ENCODE measurements at regions not wholly inside any gene's neighbourhood (a gene's known extent, or its start where the extent isn't known, plus 50 kb on each side); places are given as distances from the start of the nearest gene placed in this dataset.
A peak's percentile ranks its signal among the peaks of the same experiment; 100 is the strongest.

DNA sequence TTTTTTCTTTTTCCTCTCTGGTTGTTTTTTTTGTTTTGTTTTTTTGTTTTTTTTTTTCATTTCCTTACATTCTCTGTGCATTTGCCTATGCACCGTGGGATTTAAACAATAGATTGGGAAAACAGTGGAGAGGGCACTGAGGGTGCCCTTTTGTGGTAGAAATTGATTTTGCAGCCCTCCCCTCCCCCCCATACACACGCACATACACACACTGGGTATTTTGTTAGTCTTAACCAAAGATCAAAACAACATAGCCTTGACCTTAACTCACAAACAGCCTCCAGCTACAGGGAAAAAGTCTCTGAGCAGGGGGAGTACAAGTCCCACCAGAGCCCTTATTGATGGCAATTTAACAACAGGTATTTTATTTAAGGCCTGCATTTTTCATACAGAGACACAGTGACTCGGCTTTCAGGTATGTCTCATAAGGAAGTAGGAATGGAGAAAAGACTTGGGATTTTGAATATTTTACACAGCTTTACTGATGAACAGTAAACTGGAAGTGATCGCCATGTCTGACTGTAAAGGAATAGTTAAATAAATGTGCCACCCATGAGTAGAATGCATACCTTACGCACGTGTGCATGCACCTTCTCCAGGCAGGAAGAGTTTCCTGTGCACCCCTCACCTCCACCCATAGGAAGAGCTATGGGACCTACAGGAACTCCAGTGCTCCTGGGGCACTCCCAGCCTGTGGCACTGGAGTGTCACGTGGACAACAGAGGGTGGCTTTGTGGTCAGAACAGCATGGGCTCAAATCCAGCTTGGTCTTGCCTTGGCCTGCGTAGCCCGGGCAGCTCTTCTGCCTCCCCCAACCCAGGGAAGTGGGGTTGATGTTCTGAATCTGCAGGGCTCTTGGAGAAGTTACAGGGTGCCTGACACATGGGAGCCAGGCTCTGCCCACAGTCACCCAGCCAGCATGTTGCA, 266.4 kb downstream of the ANAPC1 start:
- no peak overlapping the region for H3K9ac ChIP-seq (ENCODE audit: insufficient read depth in 1 of 2, low read length in 2 of 2)
- no peak for DNase-seq

GRCh38 chr2:111618226-111618977, 265.6 kb downstream of the ANAPC1 start:
- no peak for TF ChIP-seq CTCF (IDR thresholded peaks at IDR 0.05; ENCODE audit: control extremely low read depth, extremely low read depth)
- no peaks in the 10 kb centered on the region for H3K36me3 ChIP-seq (ENCODE audit: control insufficient read depth in 4 of 4, insufficient read depth in 4 of 4, low read length in 4 of 4)
- no peaks in the 10 kb centered on the region for H3K27me3 ChIP-seq (ENCODE audit: control insufficient read depth in 3 of 3, insufficient read depth in 3 of 3, low read length in 2 of 3)
- WGBS, 2 donors: 62 to 65% methylated on average over 16 of the region's 16 CpGs
- no peak for ATAC-seq (ENCODE audit: insufficient read depth, low FRiP score)
- H3K27ac ChIP-seq (ENCODE audit: low read depth in 1 of 2, low read length in 1 of 2): peak overlapping the region in 1 of 2 donors; percentile 7
- peaks cover 0 to 14% (median 4%) of the 10 kb centered on the region in 5 donors for H3K4me1 ChIP-seq (ENCODE audit: control insufficient read depth in 5 of 5, insufficient read depth in 5 of 5, low read length in 5 of 5)
- H3K9ac ChIP-seq (ENCODE audit: insufficient read depth in 1 of 2, low read length in 2 of 2): no peak overlapping the region
- H3K9me3 ChIP-seq (ENCODE audit: control insufficient read depth in 4 of 4, insufficient read depth in 3 of 4, low read length in 3 of 4): no peaks in the 10 kb centered on the region
- DNase-seq: peak in 2 of 3 donors; percentile 58 to 66
- H3K4me3 ChIP-seq: no peak overlapping the region

More for the DNA sequence above, 266.4 kb downstream of the ANAPC1 start:
- Histone ChIP-seq H3K27me3 (ENCODE audit: control insufficient read depth in 3 of 3, insufficient read depth in 3 of 3, low read length in 2 of 3) (no peaks in the 10 kb centered on the region), H3K9me3 (ENCODE audit: control insufficient read depth in 4 of 4, insufficient read depth in 3 of 4, low read length in 3 of 4) (no peaks in the 10 kb centered on the region), H3K4me3 (no peak overlapping the region), H3K27ac (ENCODE audit: low read depth in 1 of 2, low read length in 1 of 2) (no peak overlapping the region), H3K4me1 (ENCODE audit: control insufficient read depth in 5 of 5, insufficient read depth in 5 of 5, low read length in 5 of 5) (peaks cover 0 to 14% (median 4%) of the 10 kb centered on the region in 5 donors), H3K36me3 (ENCODE audit: control insufficient read depth in 4 of 4, insufficient read depth in 4 of 4, low read length in 4 of 4) (no peaks in the 10 kb centered on the region)
- ATAC-seq (ENCODE audit: insufficient read depth, low FRiP score): no peak
- 58 to 63% methylated on average over 9 of the region's 9 CpGs for WGBS, 2 donors
- TF ChIP-seq CTCF (IDR thresholded peaks at IDR 0.05; ENCODE audit: control extremely low read depth, extremely low read depth): no peak

- Histone ChIP-seq H3K4me1 (ENCODE audit: control insufficient read depth in 5 of 5, insufficient read depth in 5 of 5, low read length in 5 of 5) (peaks cover 0 to 14% (median 4%) of the 10 kb centered on the region in 5 donors), H3K9me3 (ENCODE audit: control insufficient read depth in 4 of 4, insufficient read depth in 3 of 4, low read length in 3 of 4) (no peaks in the 10 kb centered on the region), H3K9ac (ENCODE audit: insufficient read depth in 1 of 2, low read length in 2 of 2) (no peak overlapping the region), H3K27me3 (ENCODE audit: control insufficient read depth in 3 of 3, insufficient read depth in 3 of 3, low read length in 2 of 3) (no peaks in the 10 kb centered on the region), H3K27ac (ENCODE audit: low read depth in 1 of 2, low read length in 1 of 2) (peak overlapping the region in 1 of 2 donors; percentile 28), H3K36me3 (ENCODE audit: control insufficient read depth in 4 of 4, insufficient read depth in 4 of 4, low read length in 4 of 4) (no peaks in the 10 kb centered on the region), H3K4me3 (no peak overlapping the region)
- DNase-seq (no peak), ATAC-seq (ENCODE audit: insufficient read depth, low FRiP score) (no peak)
- TF ChIP-seq CTCF (IDR thresholded peaks at IDR 0.05; ENCODE audit: control extremely low read depth, extremely low read depth): no peak
- WGBS, 2 donors: 62 to 68% methylated on average over 11 of the region's 11 CpGs
These were observed 264.8 kb downstream of the ANAPC1 start for GRCh38 chr2:111618978-111619902.

Data from lung (tissue), 11 donors.